ENCODE measurements at regions not wholly inside any gene's neighbourhood (a gene's known extent, or its start where the extent isn't known, plus 50 kb on each side); places are given as distances from the start of the nearest gene placed in this dataset.

- H3K36me3 ChIP-seq (replicated peaks in 1 of 2; ENCODE audit: control insufficient read depth in 1 of 2, insufficient read depth in 2 of 2, low read length in 2 of 2), result no peaks in the 10 kb centered on the region
- Mint-ChIP-seq H3K27me3 (ENCODE audit: low read depth in 3 of 3) (no peaks in the 10 kb centered on the region), H3K27ac (no peak overlapping the region), H3K36me3 (peaks cover 1 to 3% of the 10 kb centered on the region in 2 donors), H3K4me3 (no peak overlapping the region), H3K9me3 (peaks cover 0 to 8% (median 1%) of the 10 kb centered on the region in 7 donors), H3K4me1 (peaks cover 47% of the 10 kb centered on the region)
- no peak overlapping the region for H3K27ac ChIP-seq (ENCODE audit: low read depth in 1 of 2, low read length in 2 of 2)
- intact Hi-C loops (cut with micrococcal nuclease), result no loop called here
- no peaks in the 10 kb centered on the region for H4K20me1 ChIP-seq (ENCODE audit: insufficient read depth, low read length)
- TF ChIP-seq CTCF (IDR thresholded peaks at IDR 0.05), result no peak
- no peaks in the 10 kb centered on the region for H3K79me2 ChIP-seq (ENCODE audit: insufficient read depth, low read length)
- no peak overlapping the region for H3K4me3 ChIP-seq (replicated peaks in 1 of 3; ENCODE audit: low read depth in 2 of 3, low read length in 3 of 3)
- peaks cover 43 to 50% of the 10 kb centered on the region in 2 donors for H3K4me1 ChIP-seq (ENCODE audit: control insufficient read depth in 1 of 2, insufficient read depth in 2 of 2, low read length in 2 of 2)
- H2AFZ ChIP-seq (ENCODE audit: insufficient read depth, low read depth, low read length, poor library complexity, severe bottlenecking), result no peak overlapping the region
- H3K9me3 ChIP-seq (replicated peaks in 1 of 2; ENCODE audit: control insufficient read depth in 1 of 2, insufficient read depth in 1 of 2, low read length in 2 of 2), result no peaks in the 10 kb centered on the region
- H3K27me3 ChIP-seq (ENCODE audit: control insufficient read depth in 2 of 2, insufficient read depth in 2 of 2, low read length in 2 of 2), result no peaks in the 10 kb centered on the region
- no CpG with 5 or more reads among the region's 3 CpGs for WGBS (ENCODE audit: insufficient coverage)
- no peak overlapping the region for H3K9ac ChIP-seq (ENCODE audit: insufficient read depth, low read length, poor library complexity, severe bottlenecking)
- no peak overlapping the region for H3K4me2 ChIP-seq (replicated peaks; ENCODE audit: extremely low read depth, low read length, poor library complexity, severe bottlenecking)
- DNase-seq, result no peak
Observed at GRCh38 chr5:54667136-54667535, 149.6 kb downstream of the SNX18 start.

- H3K79me2 ChIP-seq (ENCODE audit: insufficient read depth, low read length), result no peaks in the 10 kb centered on the region
- H4K20me1 ChIP-seq (ENCODE audit: insufficient read depth, low read length), result no peaks in the 10 kb centered on the region
- no peaks in the 10 kb centered on the region for H3K36me3 ChIP-seq (replicated peaks in 1 of 2; ENCODE audit: control insufficient read depth in 1 of 2, insufficient read depth in 2 of 2, low read length in 2 of 2)
- H2AFZ ChIP-seq (ENCODE audit: insufficient read depth, low read depth, low read length, poor library complexity, severe bottlenecking), result peak overlapping the region; percentile 13
- H3K9me3 ChIP-seq (replicated peaks in 1 of 2; ENCODE audit: control insufficient read depth in 1 of 2, insufficient read depth in 1 of 2, low read length in 2 of 2), result no peaks in the 10 kb centered on the region
- no peak overlapping the region for H3K9ac ChIP-seq (ENCODE audit: insufficient read depth, low read length, poor library complexity, severe bottlenecking)
- Mint-ChIP-seq H3K27ac (peak overlapping the region in 6 of 7 donors; percentile 10 to 70 (median 38)), H3K27me3 (ENCODE audit: low read depth in 3 of 3) (no peaks in the 10 kb centered on the region), H3K36me3 (peaks cover 0 to 2% of the 10 kb centered on the region in 2 donors), H3K4me1 (peaks cover 17% of the 10 kb centered on the region), H3K4me3 (peak overlapping the region in 1 of 2 donors; percentile 8), H3K9me3 (peaks cover 0 to 8% (median 0%) of the 10 kb centered on the region in 7 donors)
- H3K4me2 ChIP-seq (replicated peaks; ENCODE audit: extremely low read depth, low read length, poor library complexity, severe bottlenecking), result peak overlapping the region; percentile 5
- no peaks in the 10 kb centered on the region for H3K27me3 ChIP-seq (ENCODE audit: control insufficient read depth in 2 of 2, insufficient read depth in 2 of 2, low read length in 2 of 2)
- no CpG with 5 or more reads among the region's 5 CpGs for WGBS (ENCODE audit: insufficient coverage)
- peaks cover 11 to 17% of the 10 kb centered on the region in 2 donors for H3K4me1 ChIP-seq (ENCODE audit: control insufficient read depth in 1 of 2, insufficient read depth in 2 of 2, low read length in 2 of 2)
- peak overlapping the region in 1 of 3 experiments; percentile 1 for H3K4me3 ChIP-seq (replicated peaks in 1 of 3; ENCODE audit: low read depth in 2 of 3, low read length in 3 of 3)
- intact Hi-C loops (cut with micrococcal nuclease), result no loop called here
- TF ChIP-seq CTCF (IDR thresholded peaks at IDR 0.05), result no peak
- peak overlapping the region in 1 of 2 donors; percentile 52 for H3K27ac ChIP-seq (ENCODE audit: low read depth in 1 of 2, low read length in 2 of 2)
- DNase-seq, result peak; percentile 52 to 56 (median 54)
Observed at GRCh38 chr5:54663866-54664265, 146.3 kb downstream of the SNX18 start.
